CD4-positive, CD25-positive, alpha-beta regulatory T cell (primary cell): ENCODE measurements at regions not wholly inside any gene's neighbourhood (a gene's known extent, or its start where the extent isn't known, plus 50 kb on each side); places are given as distances from the start of the nearest gene placed in this dataset.

Experiments used
- ATAC-seq, 2 donors: fragments of 150-1000 bp; cut with Tn5 transposase; one replicate each; pipeline ENCODE4 v1.10.0; 2021; ENCODE audit warnings: low read depth in 2 of 2, moderate number of reproducible peaks in 2 of 2, moderate library complexity in 1 of 2
- DNase-seq, 3 donors: peaks; one replicate each; pipeline versions ENCODE4 v3.0.0 to v3.0.0-alpha.2; 2012 to 2022; ENCODE audit warnings: mixed read lengths in 1 of 3
- H3K27ac ChIP-seq: one replicate; pipeline ENCODE4 v1.7.0; 2013; ENCODE audit warnings: mild to moderate bottlenecking, low read length; ENCODE audit not compliant: insufficient read depth, poor library complexity, severe bottlenecking
- H3K27me3 ChIP-seq: one replicate; pipeline ENCODE4 v1.7.0; 2013; ENCODE audit warnings: low read length; ENCODE audit not compliant: control insufficient read depth, insufficient read depth
- H3K36me3 ChIP-seq: one replicate; pipeline ENCODE4 v1.7.0; 2013; ENCODE audit warnings: mild to moderate bottlenecking, low read length, moderate library complexity; ENCODE audit not compliant: control insufficient read depth, insufficient read depth
- H3K4me1 ChIP-seq: 2 replicates; pipeline ENCODE4 v1.7.0; 2013; ENCODE audit warnings: mild to moderate bottlenecking, low read length; ENCODE audit not compliant: insufficient read depth, control insufficient read depth, poor library complexity, severe bottlenecking
- H3K4me3 ChIP-seq: one replicate; pipeline ENCODE4 v1.7.0; 2013; ENCODE audit warnings: low read depth, mild to moderate bottlenecking, low read length, moderate library complexity
- H3K9me3 ChIP-seq, 2 experiments: 1 replicate in 1 of 2; 2 replicates in 1 of 2; pipeline ENCODE4 v1.7.0; 2013; ENCODE audit warnings: low read length in 2 of 2, mild to moderate bottlenecking in 1 of 2, moderate library complexity in 1 of 2; ENCODE audit not compliant: control insufficient read depth in 2 of 2
- H3K27ac Mint-ChIP-seq, 3 donors: one replicate each; pipeline ENCODE4 v1.8.0; 2020 to 2022; ENCODE audit warnings: mild to moderate bottlenecking in 3 of 3, mixed read lengths in 3 of 3, moderate library complexity in 2 of 3
- H3K27me3 Mint-ChIP-seq: one replicate; pipeline ENCODE4 v1.8.0; 2022; ENCODE audit warnings: mild to moderate bottlenecking, mixed read lengths
- H3K36me3 Mint-ChIP-seq: one replicate; pipeline ENCODE4 v1.8.0; 2020; ENCODE audit warnings: mixed read lengths
- H3K4me1 Mint-ChIP-seq, 4 donors: one replicate each; pipeline ENCODE4 v1.8.0; 2020 to 2022; ENCODE audit warnings: mixed read lengths in 4 of 4, mild to moderate bottlenecking in 1 of 4
- H3K4me3 Mint-ChIP-seq, 4 donors: one replicate each; pipeline ENCODE4 v1.8.0; 2020 to 2022; ENCODE audit warnings: mild to moderate bottlenecking in 4 of 4, mixed read lengths in 4 of 4, moderate library complexity in 3 of 4
- H3K9me3 Mint-ChIP-seq, 7 donors: one replicate each; pipeline ENCODE4 v1.8.0; 2020 to 2022; ENCODE audit warnings: mixed read lengths in 7 of 7, mild to moderate bottlenecking in 3 of 7, moderate library complexity in 2 of 7

DNA sequence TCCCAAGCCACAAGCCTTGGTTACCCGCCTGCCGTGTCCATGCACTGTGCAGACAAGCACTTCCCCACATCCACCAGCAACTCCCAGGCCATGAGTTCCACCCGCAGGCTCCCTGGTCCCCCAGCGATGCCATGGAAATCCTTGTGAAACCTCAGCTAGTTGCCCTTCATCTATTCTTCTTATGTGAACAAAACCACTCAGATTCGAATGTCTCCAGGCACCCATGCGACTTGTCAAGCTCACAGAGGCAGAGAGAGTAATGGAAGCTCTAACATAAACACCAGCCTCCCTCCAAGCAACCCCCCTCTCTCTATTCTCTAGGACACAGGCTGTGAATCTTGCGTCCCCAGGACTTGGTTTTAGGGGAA is 182.6 kb downstream of the C16orf95 start:
- Mint-ChIP-seq H3K4me1 (no peaks in the 10 kb centered on the region), H3K4me3 (no peak overlapping the region), H3K9me3 (peaks cover 0 to 4% (median 0%) of the 10 kb centered on the region in 7 donors), H3K27me3 (peaks cover 4% of the 10 kb centered on the region), H3K36me3 (peaks cover 4% of the 10 kb centered on the region), H3K27ac (no peak overlapping the region)
- H3K36me3 ChIP-seq, result no peaks in the 10 kb centered on the region
- H3K27me3 ChIP-seq, result no peaks in the 10 kb centered on the region
- no peak overlapping the region for H3K4me3 ChIP-seq
- no peak overlapping the region for H3K27ac ChIP-seq
- no peaks in the 10 kb centered on the region for H3K4me1 ChIP-seq
- no peak for DNase-seq
- no peak for ATAC-seq
- H3K9me3 ChIP-seq, result no peaks in the 10 kb centered on the region

DNA sequence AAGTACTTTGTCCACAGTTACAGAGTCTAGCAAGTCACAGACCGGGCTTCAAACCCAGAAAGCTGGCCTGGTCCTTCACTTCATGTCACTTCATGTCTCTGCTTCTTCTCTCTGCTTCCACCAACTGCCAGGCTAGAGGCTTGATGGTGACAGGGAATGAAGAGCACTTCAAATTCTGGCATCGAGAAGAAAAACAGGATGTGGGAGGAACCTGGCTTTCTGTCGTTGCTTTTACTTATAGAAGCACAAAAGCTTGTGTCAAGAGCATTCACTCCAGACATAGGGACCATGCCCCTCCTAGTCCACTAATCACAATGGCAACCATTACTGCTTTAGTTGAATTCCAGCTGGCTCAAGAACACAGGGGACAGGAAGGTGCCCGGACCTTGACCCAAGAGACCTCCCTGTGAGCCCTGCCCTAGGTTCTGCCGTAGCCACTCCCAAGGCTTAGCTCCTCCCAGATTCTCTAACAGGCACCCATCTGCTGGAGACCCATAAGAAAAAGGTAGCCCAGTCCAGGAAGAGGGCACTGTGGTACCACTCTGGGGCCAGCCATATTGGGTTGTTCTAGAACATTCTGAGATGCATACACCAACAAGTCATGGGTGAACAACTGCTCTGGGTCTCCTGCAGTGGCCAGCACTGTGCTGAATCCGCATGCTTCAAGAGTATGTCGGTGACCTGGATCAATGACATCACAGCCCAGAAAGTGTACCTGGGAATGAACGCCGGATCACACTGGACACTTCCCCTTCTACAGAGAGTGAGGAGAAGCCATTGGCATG is 181.8 kb downstream of the C16orf95 start:
- Mint-ChIP-seq H3K36me3 (peaks cover 4% of the 10 kb centered on the region), H3K27me3 (peaks cover 4% of the 10 kb centered on the region), H3K27ac (no peak overlapping the region), H3K4me1 (no peaks in the 10 kb centered on the region), H3K9me3 (peaks cover 0 to 4% (median 0%) of the 10 kb centered on the region in 7 donors), H3K4me3 (no peak overlapping the region)
- Histone ChIP-seq H3K27me3 (no peaks in the 10 kb centered on the region), H3K9me3 (no peaks in the 10 kb centered on the region), H3K4me1 (no peaks in the 10 kb centered on the region), H3K27ac (no peak overlapping the region), H3K36me3 (no peaks in the 10 kb centered on the region), H3K4me3 (no peak overlapping the region)
- no peak for ATAC-seq
- DNase-seq, result peak in 1 of 3 donors; percentile 11

DNA sequence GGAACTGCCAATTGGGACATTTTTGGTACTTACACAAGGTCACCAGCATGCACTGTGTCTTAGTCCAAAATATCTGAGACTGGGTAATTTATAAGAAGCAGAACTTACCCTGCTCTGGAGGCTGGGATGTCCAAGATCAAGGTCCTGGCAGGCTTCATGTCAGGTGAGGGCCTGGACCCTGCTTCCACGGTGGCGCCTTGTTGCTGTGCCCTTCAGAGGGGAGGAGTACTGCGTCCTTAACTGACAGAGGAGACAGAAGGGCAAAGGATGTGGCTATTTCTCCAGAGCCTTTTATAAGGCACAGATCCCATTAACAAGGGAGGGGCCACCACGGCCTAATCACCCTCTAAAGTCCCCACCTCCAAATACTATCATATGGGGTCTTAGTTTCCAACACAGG is 178.9 kb downstream of the C16orf95 start:
- no peak for ATAC-seq
- DNase-seq, result no peak
- no peaks in the 10 kb centered on the region for H3K36me3 ChIP-seq
- no peak overlapping the region for H3K4me3 ChIP-seq
- no peaks in the 10 kb centered on the region for H3K4me1 ChIP-seq
- no peak overlapping the region for H3K4me3 Mint-ChIP-seq
- peaks cover 12% of the 10 kb centered on the region for H3K27me3 Mint-ChIP-seq
- H3K9me3 Mint-ChIP-seq, result peaks cover 0 to 3% (median 0%) of the 10 kb centered on the region in 7 donors
- H3K9me3 ChIP-seq, result no peaks in the 10 kb centered on the region
- H3K36me3 Mint-ChIP-seq, result peaks cover 4% of the 10 kb centered on the region
- H3K4me1 Mint-ChIP-seq, result no peaks in the 10 kb centered on the region
- H3K27ac ChIP-seq, result no peak overlapping the region
- no peaks in the 10 kb centered on the region for H3K27me3 ChIP-seq
- no peak overlapping the region for H3K27ac Mint-ChIP-seq

DNA sequence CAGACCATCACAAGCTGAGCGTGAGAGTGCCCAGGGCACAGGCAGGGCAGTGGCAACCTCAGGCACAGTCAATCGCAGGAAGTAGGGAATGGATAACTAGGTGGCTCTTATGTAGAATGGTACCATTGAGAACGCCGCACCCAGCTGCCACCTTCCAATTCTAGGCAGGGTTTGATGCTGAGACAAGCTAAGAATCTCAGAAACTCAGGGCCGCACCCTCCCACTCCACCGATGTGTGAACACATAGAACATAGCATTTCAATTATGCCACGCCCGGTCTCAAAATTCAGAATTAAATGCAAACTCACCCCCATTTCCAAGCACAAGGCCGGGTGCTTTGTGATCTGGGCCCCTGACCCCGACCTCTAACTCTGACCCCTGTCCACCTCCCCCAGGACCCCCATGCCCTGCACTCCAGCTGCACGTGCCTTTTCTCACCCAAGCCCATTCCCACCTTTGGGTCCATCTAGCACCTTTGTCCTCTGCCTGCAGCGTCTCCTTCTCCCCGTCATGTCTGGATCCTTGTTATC is 178.4 kb downstream of the C16orf95 start:
- Mint-ChIP-seq H3K36me3 (peaks cover 4% of the 10 kb centered on the region), H3K9me3 (peaks cover 0 to 3% (median 0%) of the 10 kb centered on the region in 7 donors), H3K27me3 (peaks cover 13% of the 10 kb centered on the region), H3K4me3 (no peak overlapping the region), H3K4me1 (no peaks in the 10 kb centered on the region), H3K27ac (no peak overlapping the region)
- ATAC-seq (no peak), DNase-seq (no peak)
- Histone ChIP-seq H3K4me3 (no peak overlapping the region), H3K9me3 (no peaks in the 10 kb centered on the region), H3K36me3 (no peaks in the 10 kb centered on the region), H3K27me3 (no peaks in the 10 kb centered on the region), H3K27ac (no peak overlapping the region), H3K4me1 (no peaks in the 10 kb centered on the region)

DNA sequence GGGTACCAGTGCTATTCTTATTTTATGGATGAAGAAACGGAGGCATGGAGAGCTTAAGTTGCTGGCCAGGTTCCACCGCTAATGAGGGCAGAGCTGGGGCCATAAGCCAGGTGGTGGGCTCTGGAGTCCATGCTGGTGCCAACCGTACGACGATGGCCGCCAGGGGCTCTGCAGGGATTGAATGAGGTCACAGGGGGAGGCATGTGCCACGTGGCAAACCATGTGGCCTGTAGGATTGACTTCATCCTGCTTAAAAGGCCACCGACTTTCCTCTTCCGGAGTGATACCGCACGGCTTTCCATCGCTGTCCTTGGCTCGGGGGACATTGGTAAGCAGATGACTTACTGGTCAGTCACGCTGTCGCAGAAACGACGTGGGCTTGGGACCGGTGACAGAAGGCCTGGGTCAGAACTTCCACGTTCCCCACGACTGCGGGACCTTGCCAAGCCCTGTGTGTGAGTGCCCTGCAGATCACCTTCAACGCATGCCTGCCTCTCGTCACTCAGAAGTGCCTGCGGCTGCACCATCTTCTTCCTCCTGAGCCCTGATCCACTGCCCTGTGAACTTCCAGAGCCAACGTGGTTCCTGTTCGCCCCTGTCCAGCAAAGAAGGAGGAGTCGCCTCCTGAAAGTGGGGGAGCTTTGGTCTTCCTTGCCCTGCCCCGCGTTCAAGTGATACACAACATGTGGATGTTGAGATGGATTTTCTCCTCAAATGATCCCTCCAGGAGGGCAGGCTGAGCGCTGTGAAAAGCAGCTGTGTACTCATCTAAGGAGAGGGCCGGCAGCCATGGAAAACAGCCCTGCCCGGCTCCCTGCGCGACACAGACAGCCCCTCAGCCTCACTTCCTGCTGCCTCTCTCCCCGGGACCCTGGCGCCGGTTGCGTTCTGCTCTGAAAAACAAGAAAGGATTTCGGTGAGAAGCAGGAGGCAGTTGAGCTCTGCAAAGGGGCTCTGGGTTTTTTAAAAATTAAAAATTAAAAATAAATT is 176.7 kb downstream of the C16orf95 start:
- Histone ChIP-seq H3K9me3 (no peaks in the 10 kb centered on the region), H3K36me3 (no peaks in the 10 kb centered on the region), H3K4me3 (no peak overlapping the region), H3K4me1 (no peaks in the 10 kb centered on the region), H3K27me3 (no peaks in the 10 kb centered on the region), H3K27ac (no peak overlapping the region)
- DNase-seq, result no peak
- H3K4me3 Mint-ChIP-seq, result no peak overlapping the region
- no peak overlapping the region for H3K27ac Mint-ChIP-seq
- peaks cover 13% of the 10 kb centered on the region for H3K27me3 Mint-ChIP-seq
- no peak for ATAC-seq
- peaks cover 0 to 3% (median 0%) of the 10 kb centered on the region in 7 donors for H3K9me3 Mint-ChIP-seq
- peaks cover 4% of the 10 kb centered on the region for H3K36me3 Mint-ChIP-seq
- no peaks in the 10 kb centered on the region for H3K4me1 Mint-ChIP-seq

DNA sequence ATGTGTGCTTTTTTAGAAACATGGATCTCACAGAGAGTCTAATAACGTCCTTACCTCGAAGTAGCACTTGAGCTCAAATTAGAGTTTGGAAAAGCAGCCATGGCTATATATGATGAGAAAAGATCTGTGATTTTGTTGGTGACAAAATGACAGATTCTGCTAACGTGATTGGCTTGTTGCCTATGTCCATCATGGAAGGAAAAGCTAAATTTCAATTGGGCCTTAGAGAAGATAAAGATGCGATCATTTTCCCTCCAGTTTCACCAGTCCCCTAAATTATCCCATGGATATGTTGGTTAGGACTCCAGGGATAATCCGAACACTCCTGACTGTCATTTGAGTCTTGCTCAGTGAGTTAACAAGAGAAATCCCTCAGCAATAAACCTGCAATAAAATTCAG is 175.8 kb downstream of the C16orf95 start:
- Histone ChIP-seq H3K27ac (no peak overlapping the region), H3K4me1 (no peaks in the 10 kb centered on the region), H3K9me3 (no peaks in the 10 kb centered on the region), H3K36me3 (no peaks in the 10 kb centered on the region), H3K4me3 (no peak overlapping the region), H3K27me3 (no peaks in the 10 kb centered on the region)
- ATAC-seq (no peak), DNase-seq (no peak)
- peaks cover 13% of the 10 kb centered on the region for H3K27me3 Mint-ChIP-seq
- peaks cover 4% of the 10 kb centered on the region for H3K36me3 Mint-ChIP-seq
- H3K27ac Mint-ChIP-seq, result no peak overlapping the region
- no peaks in the 10 kb centered on the region for H3K4me1 Mint-ChIP-seq
- peaks cover 0 to 3% (median 0%) of the 10 kb centered on the region in 7 donors for H3K9me3 Mint-ChIP-seq
- no peak overlapping the region for H3K4me3 Mint-ChIP-seq

DNA sequence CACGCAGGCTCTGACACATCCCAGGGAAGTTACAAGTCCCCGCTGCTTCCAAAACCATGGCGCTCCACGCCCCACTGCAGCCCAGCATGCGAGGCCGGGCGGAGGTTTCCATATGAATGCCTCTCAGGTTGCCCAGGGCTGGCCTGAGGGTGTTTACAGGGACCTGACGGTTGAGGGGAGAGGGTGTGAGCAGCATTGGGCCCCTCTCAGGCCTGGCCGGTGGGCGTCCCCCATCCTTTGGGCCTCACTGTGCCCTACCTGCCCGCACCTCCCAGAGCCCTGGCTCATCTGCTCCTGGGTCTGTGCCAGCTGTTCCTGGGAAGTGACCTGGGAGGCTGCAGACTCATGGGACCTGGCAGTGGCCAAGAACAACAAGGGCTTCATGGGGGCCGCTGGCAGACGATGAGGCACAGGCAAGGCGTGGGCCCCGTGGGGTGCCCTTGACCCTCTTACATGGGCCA is 173.5 kb downstream of the C16orf95 start:
- H3K9me3 ChIP-seq, result no peaks in the 10 kb centered on the region
- H3K27me3 ChIP-seq, result no peaks in the 10 kb centered on the region
- no peaks in the 10 kb centered on the region for H3K36me3 ChIP-seq
- H3K4me3 ChIP-seq, result no peak overlapping the region
- Mint-ChIP-seq H3K4me3 (no peak overlapping the region), H3K27ac (no peak overlapping the region), H3K4me1 (no peaks in the 10 kb centered on the region), H3K36me3 (no peaks in the 10 kb centered on the region), H3K27me3 (peaks cover 11% of the 10 kb centered on the region), H3K9me3 (peaks cover 0 to 4% (median 0%) of the 10 kb centered on the region in 7 donors)
- no peak overlapping the region for H3K27ac ChIP-seq
- no peak for ATAC-seq
- no peaks in the 10 kb centered on the region for H3K4me1 ChIP-seq
- DNase-seq, result no peak
